Inflammatory macrophage treated with lipopolysaccharide for 4 hours (primary cell): ENCODE measurements at regions not wholly inside any gene's neighbourhood (a gene's known extent, or its start where the extent isn't known, plus 50 kb on each side); places are given as distances from the start of the nearest gene placed in this dataset.
"Not testable (repeated sequence)": the region's sequence is repeated elsewhere in the genome, so short reads cannot be mapped to it uniquely, and the experiment has no call there.

Source experiments
- DNase-seq: peaks from one replicate; pipeline ENCODE4 v3.0.0-alpha.2; 2020

- DNase-seq = no peak
These were observed 1120.3 kb upstream of the PRR20A start for GRCh38 chr13:56020425-56020824.

- no peak for DNase-seq
These were observed 1100.7 kb upstream of the PRR20A start for GRCh38 chr13:56039992-56040391.

- DNase-seq = no peak
These were observed 1074.4 kb upstream of the PRR20A start for GRCh38 chr13:56066321-56066720.

- DNase-seq = no peak
These were observed 1038.1 kb upstream of the PRR20A start for GRCh38 chr13:56102641-56103040.

GRCh38 chr13:56110751-56111150 is 1030.0 kb upstream of the PRR20A start:
- no peak for DNase-seq

GRCh38 chr13:56134524-56134923 is 1006.2 kb upstream of the PRR20A start:
- no peak for DNase-seq

- DNase-seq = no peak
These were observed 973.9 kb upstream of the PRR20A start for GRCh38 chr13:56166864-56167263.

GRCh38 chr13:56168581-56168980 is 972.1 kb upstream of the PRR20A start:
- no peak for DNase-seq

GRCh38 chr13:56173346-56173745 is 967.4 kb upstream of the PRR20A start:
- no peak for DNase-seq

GRCh38 chr13:56182598-56182997 is 958.1 kb upstream of the PRR20A start:
- DNase-seq = no peak

GRCh38 chr13:56187331-56187730 is 953.4 kb upstream of the PRR20A start:
- DNase-seq = no peak

GRCh38 chr13:56188582-56188981 is 952.1 kb upstream of the PRR20A start:
- not testable (repeated sequence) for DNase-seq

- no peak for DNase-seq
These were observed 951.3 kb upstream of the PRR20A start for GRCh38 chr13:56189439-56189838.

- no peak for DNase-seq
These were observed 950.7 kb upstream of the PRR20A start for GRCh38 chr13:56189978-56190377.

GRCh38 chr13:56198350-56198749 is 942.4 kb upstream of the PRR20A start:
- no peak for DNase-seq

- no peak for DNase-seq
These were observed 938.9 kb upstream of the PRR20A start for GRCh38 chr13:56201834-56202233.

GRCh38 chr13:56216221-56216620 is 924.5 kb upstream of the PRR20A start:
- DNase-seq = no peak

GRCh38 chr13:56247692-56248091 is 893.0 kb upstream of the PRR20A start:
- no peak for DNase-seq

GRCh38 chr13:56271686-56272085 is 869.0 kb upstream of the PRR20A start:
- no peak for DNase-seq

GRCh38 chr13:56283262-56283828 is 857.4 kb upstream of the PRR20A start:
- DNase-seq = no peak

GRCh38 chr13:56299650-56300049 is 841.1 kb upstream of the PRR20A start:
- DNase-seq = no peak

GRCh38 chr13:56314765-56315164 is 826.0 kb upstream of the PRR20A start:
- DNase-seq = no peak

GRCh38 chr13:56317841-56318240 is 822.9 kb upstream of the PRR20A start:
- no peak for DNase-seq

GRCh38 chr13:56332671-56333070 is 808.0 kb upstream of the PRR20A start:
- peak; percentile 14 for DNase-seq

GRCh38 chr13:56335775-56336174 is 804.9 kb upstream of the PRR20A start:
- no peak for DNase-seq

GRCh38 chr13:56338421-56338820 is 802.3 kb upstream of the PRR20A start:
- no peak for DNase-seq
